Hematopoietic multipotent progenitor cell treated with erythropoietin and hydrocortisone succinate and interleukin-3 and kit ligand, for 17 days (in vitro differentiated cells): ENCODE measurements at regions not wholly inside any gene's neighbourhood (a gene's known extent, or its start where the extent isn't known, plus 50 kb on each side); places are given as distances from the start of the nearest gene placed in this dataset.

Experiments
- DNase-seq: peaks from one replicate; pipeline ENCODE4 v3.0.0-alpha.2; 2015; ENCODE audit warnings: low spot score

- DNase-seq, result no peak
Measured at GRCh38 chr13:78334059-78334458, 269.3 kb downstream of the POU4F1 start.

- no peak for DNase-seq
Measured at GRCh38 chr13:78326633-78327032, 276.7 kb downstream of the POU4F1 start.

- DNase-seq, result no peak
Measured at GRCh38 chr13:78325585-78325984, 277.8 kb downstream of the POU4F1 start.

GRCh38 chr13:78323848-78324247 is 279.5 kb downstream of the POU4F1 start:
- no peak for DNase-seq

DNA sequence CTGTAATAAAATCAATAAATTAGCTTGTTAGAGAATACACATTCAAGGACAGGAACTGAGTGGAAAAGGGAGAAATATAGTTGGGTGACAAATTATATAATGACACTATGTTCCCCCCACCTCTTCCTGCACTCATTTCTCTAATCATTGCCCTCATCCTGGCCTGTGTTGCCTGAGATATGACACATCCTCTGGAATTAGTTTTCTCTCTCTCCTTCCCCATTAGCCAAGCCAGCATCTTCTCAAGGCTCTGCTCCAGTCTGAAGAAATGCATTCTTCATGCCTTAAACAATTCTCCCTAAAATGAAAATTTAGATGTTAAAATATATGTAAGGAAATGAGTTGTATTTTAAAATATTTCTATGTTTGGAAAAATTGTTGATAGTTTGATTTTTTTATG is 280.3 kb downstream of the POU4F1 start:
- no peak for DNase-seq

- DNase-seq, result no peak
Measured at GRCh38 chr13:78319101-78319627, 284.2 kb downstream of the POU4F1 start.

DNA sequence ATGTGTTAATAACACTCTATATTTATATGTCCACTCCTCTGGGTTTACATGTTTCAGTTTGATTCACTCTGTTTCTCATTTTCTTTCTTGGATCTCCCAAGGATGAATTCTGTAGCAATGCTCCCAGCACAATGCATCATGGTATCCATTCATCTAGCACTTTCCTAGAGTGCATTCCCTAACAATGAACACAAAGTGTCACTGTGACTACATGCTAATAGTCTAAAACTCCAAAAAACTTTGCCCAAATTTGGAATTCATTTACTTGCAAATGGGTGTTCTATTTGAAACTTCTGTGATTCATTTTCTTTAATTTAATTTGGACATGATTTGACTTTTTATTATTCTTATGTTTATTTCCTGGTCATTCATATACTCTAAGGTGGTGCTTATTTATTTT is 286.3 kb downstream of the POU4F1 start:
- no peak for DNase-seq

DNA sequence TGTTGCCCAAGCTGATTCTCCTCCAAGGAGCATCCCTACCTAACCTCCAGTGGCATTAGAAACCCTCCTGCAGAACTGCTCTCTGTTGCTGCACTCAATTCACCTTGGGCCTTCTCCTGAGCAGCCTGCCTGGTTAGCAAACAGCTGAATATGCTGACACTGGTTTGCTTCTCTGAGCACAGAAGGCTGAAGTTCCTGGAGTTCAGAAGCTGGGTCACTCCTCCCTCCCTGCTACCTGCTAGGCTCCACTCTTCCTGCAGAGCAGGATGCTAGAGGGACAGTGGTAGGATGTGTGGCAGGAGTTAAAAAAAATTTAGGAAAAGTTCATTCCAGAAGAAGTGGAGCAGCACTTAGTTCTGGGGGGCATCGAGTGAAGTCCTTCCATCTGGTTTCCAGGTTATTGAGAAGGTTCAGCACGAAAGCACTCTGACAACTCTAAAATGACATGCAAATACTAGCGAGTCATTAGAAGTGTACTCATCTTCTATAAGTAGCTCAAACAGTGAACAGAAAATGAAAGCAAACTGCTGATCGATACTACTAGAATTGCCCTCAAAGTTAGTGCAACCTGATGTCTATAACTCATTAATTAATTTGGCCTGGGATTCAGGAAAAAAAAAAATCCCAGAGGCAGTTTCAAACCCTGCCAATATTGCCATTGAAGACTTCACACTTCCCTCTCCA is 293.7 kb downstream of the POU4F1 start:
- DNase-seq, result no peak

- DNase-seq, result no peak
Measured at GRCh38 chr13:78306519-78307206, 296.7 kb downstream of the POU4F1 start.

GRCh38 chr13:78305171-78305570 is 298.2 kb downstream of the POU4F1 start:
- no peak for DNase-seq

DNA sequence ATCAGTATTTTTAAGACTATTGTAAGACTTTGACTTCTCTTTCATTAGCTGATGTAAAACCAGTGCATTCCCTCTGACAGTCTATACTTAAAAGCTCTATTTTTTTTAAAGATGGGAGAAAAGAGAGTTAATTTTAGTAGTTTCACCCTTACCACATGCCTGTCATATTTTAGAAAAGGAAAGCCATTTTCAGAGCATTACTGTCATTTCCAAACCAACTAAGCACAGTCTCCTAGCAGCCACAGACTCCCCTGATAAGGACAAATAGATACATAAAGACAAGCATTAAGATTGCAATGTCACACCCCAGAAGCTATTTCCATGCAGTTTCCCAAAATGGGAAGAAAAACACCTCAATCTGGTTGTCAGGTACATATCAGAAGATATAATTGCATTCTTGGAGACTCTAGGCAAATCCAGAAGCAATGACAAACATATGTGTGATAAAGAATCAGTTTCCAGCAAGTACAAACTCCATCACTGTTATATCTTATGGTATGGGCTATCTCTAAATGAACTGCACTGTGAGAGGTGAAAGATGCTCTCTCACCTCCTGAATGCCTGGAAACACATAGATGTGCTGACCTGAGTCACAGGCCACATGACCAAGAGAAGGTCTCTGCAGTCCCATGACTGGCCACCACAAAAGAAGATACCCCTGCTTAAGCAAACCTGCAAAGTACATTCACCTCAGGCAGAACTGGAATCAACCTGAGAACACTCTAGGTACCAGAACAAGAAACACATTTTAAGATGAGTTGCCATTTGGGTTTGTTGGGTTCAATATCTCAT is 303.3 kb downstream of the POU4F1 start:
- no peak for DNase-seq

DNA sequence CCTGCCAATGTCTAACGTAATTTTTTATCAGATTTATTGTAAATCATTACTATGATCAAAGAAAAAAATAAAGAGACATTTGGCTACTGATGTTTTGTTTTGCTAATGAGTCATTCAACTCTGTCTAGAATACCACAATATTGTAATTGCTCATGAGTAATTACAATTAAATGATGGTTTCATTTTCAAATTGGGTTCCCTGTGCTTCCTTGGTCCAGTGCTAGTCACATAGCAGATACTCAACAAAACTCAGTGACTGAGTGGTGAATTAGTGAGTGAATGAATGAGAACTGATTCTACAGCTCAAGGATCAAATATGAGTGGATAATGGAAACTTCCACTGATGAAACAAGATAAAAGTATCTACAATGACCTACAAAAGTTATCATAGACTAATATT is 304.7 kb downstream of the POU4F1 start:
- no peak for DNase-seq

DNA sequence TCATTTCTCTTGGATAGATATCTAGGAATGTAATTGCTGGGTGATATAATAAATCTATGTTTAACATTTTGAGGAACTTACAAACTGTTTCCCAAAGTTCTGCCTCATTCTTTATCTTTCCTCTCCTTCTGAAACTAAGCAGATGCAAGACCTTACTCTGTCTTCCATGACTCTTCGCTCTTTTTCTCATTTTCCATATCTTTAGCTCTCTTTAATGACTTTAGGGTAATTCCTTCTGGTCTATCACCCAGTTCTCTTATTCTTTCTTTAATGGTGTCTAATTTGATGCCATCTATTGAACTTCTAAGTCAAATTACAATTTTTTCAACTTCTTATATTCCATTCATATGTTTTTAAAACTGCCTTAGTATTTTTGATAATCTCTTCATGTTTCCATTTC is 316.6 kb downstream of the POU4F1 start:
- DNase-seq, result no peak

DNA sequence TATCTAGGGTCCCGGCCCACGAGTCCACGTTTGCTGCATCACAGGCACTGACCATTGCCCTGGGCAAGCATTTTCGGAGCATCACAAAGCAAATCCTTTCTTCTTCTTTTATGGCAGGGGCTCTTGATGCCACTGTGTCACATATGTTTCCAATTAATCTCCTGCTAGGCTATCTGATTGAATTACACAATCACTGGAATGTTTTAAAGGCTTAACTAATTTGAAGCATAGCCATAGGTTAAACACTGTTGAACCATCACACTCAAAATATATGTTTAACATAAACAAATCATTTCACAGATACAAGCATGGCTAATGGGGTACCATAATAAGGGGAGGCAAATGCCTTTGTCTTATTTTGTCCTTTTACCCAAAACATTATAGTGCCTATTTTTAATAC is 338.3 kb downstream of the POU4F1 start:
- no peak for DNase-seq

DNA sequence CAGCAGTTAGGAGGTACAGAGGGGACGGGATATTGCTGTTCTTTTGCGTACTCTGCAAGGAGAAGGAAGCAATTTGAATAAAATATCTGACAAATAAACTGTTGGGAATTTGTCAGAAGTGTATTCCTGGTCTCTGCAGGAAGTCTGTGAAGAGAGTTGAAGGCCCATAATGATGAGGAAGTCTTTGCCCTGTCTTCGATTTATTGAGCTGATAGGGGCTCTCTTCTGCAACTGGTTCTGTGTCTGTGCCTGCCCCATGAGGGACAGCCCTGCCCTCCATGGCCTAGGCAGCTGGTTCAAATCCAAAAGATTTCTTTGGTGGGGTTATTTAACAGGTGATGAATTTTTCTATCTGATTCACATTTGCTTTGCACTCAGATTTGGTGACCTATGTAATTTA is 339.7 kb upstream of the EDNRB start:
- no peak for DNase-seq

DNA sequence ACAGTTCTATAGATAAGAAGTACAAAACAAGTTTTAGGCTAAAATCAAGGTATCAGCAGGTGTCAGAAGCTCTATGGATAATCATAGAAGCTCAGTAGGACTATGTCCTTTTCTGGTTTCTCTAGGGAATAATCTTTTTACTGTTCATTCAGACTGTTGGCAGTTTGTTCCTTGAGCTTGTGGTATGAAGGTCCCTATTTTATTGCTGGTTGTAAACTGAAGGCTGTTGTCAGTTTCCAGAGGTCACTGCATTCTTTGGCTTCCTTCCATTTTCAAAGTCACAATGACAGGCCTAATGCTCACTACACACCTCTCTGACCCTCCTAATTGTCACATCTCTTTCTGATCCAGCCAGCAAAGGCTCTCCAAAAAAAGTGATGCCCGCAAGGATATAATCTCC is 337.9 kb upstream of the EDNRB start:
- DNase-seq, result no peak

DNA sequence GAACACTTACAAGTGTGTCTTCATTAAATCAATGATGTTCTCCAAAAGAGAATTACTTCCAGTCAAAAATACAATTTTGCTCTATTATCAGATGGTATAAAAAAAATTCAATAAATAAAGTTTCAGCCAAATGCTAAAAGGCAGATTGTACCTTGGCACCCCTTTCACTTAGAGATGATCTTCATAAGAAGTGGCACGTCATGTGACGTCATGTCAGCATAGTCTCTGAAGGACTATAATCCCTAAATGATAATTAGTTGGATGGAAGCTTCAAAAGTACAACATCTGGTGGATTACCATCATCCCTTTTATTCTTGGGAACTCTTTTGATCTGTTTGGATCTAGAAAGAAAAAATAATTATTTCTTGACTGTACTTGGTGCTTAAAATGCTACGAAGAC is 335.5 kb upstream of the EDNRB start:
- DNase-seq, result no peak

DNA sequence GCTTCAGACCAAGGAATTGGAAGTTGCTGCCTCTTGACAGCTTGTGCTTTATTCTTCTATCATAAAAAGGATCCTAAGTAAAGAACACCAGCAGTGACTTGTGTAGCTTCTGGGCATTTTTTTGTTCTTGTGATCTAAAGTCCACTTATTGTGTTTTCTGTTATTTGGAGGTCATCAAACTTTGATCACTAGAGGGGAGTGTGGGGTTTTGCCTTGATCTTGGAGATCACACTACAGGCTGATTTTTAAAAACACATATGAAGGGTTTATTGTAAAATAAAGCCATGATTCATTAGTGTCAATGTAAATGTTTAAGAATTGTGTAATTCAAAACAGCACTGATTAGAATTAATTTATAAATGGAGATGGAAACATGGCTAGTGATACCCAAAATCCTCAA is 328.7 kb upstream of the EDNRB start:
- no peak for DNase-seq

GRCh38 chr13:78241278-78241919 is 322.8 kb upstream of the EDNRB start:
- DNase-seq, result no peak

DNA sequence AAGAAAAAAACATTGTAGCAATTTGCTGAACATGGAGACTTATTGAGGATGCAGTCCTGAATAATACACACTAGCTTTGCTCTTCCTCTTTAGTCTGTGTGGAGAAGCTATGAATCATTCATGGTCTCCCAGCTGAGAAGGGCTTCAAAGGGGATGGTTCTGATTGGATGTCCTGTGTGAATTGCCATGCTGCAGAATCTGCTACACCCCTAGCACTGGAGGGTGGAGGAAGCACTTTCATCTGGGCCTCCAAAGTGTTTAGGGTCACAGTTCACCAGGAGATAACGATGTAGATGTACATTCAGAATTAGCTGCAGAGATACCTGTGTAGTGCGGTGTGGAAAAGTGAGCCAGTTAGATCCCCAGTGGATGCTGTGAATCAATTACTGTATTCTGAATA is 321.1 kb upstream of the EDNRB start:
- DNase-seq, result no peak

- no peak for DNase-seq
Measured at GRCh38 chr13:78238911-78239310, 320.3 kb upstream of the EDNRB start.

DNA sequence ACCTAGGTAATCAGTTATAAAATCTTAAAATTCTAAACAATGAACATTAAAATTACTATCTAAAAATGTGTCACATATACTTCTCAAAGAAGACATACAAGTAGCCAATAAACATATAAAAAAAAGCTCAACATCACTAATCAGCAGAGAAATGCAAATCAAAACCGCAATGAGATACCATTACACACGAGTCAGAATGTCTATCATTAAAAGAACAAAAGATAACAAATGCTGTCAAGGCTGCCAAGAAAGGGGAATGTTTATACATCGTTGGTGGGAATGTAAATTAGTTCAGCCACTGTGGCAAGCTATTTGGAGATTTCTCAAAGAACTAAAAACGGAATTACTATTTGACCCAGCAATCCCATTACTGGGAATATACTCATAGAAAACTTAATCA is 310.3 kb upstream of the EDNRB start:
- no peak for DNase-seq

GRCh38 chr13:78228211-78228610 is 309.6 kb upstream of the EDNRB start:
- no peak for DNase-seq
